GM10266 (cell line): ENCODE measurements at regions not wholly inside any gene's neighbourhood (a gene's known extent, or its start where the extent isn't known, plus 50 kb on each side); places are given as distances from the start of the nearest gene placed in this dataset.

Experiments used
- DNase-seq: peaks from one replicate; pipeline ENCODE4 v3.0.0; 2012; ENCODE audit errors: extremely low spot score
- CTCF ChIP-seq: IDR thresholded peaks from 2 replicates; pipeline ENCODE4 v1.5.1; 2012; ENCODE audit warnings: mild to moderate bottlenecking, low read depth; ENCODE audit not compliant: control insufficient read depth, insufficient read depth; ENCODE audit errors: missing control alignments

GRCh38 chr2:226680719-226681118 lies 118.9 kb downstream of the IRS1 start:
- no peak for DNase-seq
- no peak for TF ChIP-seq CTCF

- no peak for DNase-seq
- TF ChIP-seq CTCF = no peak
These were observed 120.1 kb downstream of the IRS1 start for GRCh38 chr2:226679389-226680065.

- TF ChIP-seq CTCF = no peak
- no peak for DNase-seq
These were observed 121.2 kb downstream of the IRS1 start for GRCh38 chr2:226678422-226678821.

GRCh38 chr2:226677080-226677479 lies 122.5 kb downstream of the IRS1 start:
- no peak for DNase-seq
- no peak for TF ChIP-seq CTCF

- DNase-seq = no peak
- TF ChIP-seq CTCF = no peak
These were observed 123.0 kb downstream of the IRS1 start for GRCh38 chr2:226676618-226677017.

- no peak for DNase-seq
- TF ChIP-seq CTCF = no peak
These were observed 125.5 kb downstream of the IRS1 start for GRCh38 chr2:226674123-226674522.

GRCh38 chr2:226673314-226673723 lies 126.3 kb downstream of the IRS1 start:
- no peak for DNase-seq

More at GRCh38 chr2:226673314-226673723, 126.3 kb downstream of the IRS1 start:
- no peak for TF ChIP-seq CTCF
